Astrocyte of the spinal cord (primary cell): ENCODE measurements at regions not wholly inside any gene's neighbourhood (a gene's known extent, or its start where the extent isn't known, plus 50 kb on each side); places are given as distances from the start of the nearest gene placed in this dataset.

Experiments used
- DNase-seq: peaks from one replicate; pipeline ENCODE4 v3.0.0; 2011; ENCODE audit warnings: low read depth, low spot score
- H3K4me3 ChIP-seq: 2 replicates; pipeline ENCODE4 v1.5.1; 2011; ENCODE audit warnings: low read depth, mild to moderate bottlenecking, low read length, moderate library complexity
- CTCF ChIP-seq: IDR thresholded peaks from 2 replicates; pipeline ENCODE4 v1.5.1; 2012; ENCODE audit warnings: low read depth, mild to moderate bottlenecking, low read length, inconsistent platforms
- in situ Hi-C: cut with HindIII; loops from 2 replicates; pipeline ENCODE4 v1.10.0; 2017; ENCODE audit warnings: low sequenced_read_pairs

- in situ Hi-C loops, result no loop called here
- no peak overlapping the region for H3K4me3 ChIP-seq
- DNase-seq, result no peak
- TF ChIP-seq CTCF, result no peak
Observed at GRCh38 chr9:108684288-108685025, 171.3 kb downstream of the ACTL7B start.

GRCh38 chr9:108683245-108683644 is 172.5 kb downstream of the ACTL7B start:
- no peak overlapping the region for H3K4me3 ChIP-seq
- in situ Hi-C loops, result no loop called here
- DNase-seq, result no peak
- no peak for TF ChIP-seq CTCF

GRCh38 chr9:108681851-108682590 is 173.8 kb downstream of the ACTL7B start:
- in situ Hi-C loops, result no loop called here
- no peak for DNase-seq
- no peak for TF ChIP-seq CTCF
- H3K4me3 ChIP-seq, result no peak overlapping the region

GRCh38 chr9:108680946-108681345 is 174.8 kb downstream of the ACTL7B start:
- in situ Hi-C loops, result no loop called here
- no peak for DNase-seq
- no peak for TF ChIP-seq CTCF
- no peak overlapping the region for H3K4me3 ChIP-seq

GRCh38 chr9:108677776-108678175 is 178.0 kb downstream of the ACTL7B start:
- no peak for DNase-seq
- no peak overlapping the region for H3K4me3 ChIP-seq
- in situ Hi-C loops, result no loop called here
- TF ChIP-seq CTCF, result no peak

- in situ Hi-C loops, result no loop called here
- DNase-seq, result no peak
- H3K4me3 ChIP-seq, result no peak overlapping the region
- no peak for TF ChIP-seq CTCF
Observed at GRCh38 chr9:108676355-108676754, 179.4 kb downstream of the ACTL7B start.
